VCaP (cell line): ENCODE measurements at regions not wholly inside any gene's neighbourhood (a gene's known extent, or its start where the extent isn't known, plus 50 kb on each side); places are given as distances from the start of the nearest gene placed in this dataset.

Experiments used
- H3K27ac ChIP-seq: fragments of 450-650 bp; 2 replicates; pipeline ENCODE4 v1.5.1; 2017
- TF ChIP-seq, protein P1 (sequence below): fragments of 450-650 bp; conservative IDR thresholded peaks from 2 replicates; pipeline ENCODE4 v1.5.1; 2017; ENCODE audit warnings: mild to moderate bottlenecking, moderate library complexity

DNA sequence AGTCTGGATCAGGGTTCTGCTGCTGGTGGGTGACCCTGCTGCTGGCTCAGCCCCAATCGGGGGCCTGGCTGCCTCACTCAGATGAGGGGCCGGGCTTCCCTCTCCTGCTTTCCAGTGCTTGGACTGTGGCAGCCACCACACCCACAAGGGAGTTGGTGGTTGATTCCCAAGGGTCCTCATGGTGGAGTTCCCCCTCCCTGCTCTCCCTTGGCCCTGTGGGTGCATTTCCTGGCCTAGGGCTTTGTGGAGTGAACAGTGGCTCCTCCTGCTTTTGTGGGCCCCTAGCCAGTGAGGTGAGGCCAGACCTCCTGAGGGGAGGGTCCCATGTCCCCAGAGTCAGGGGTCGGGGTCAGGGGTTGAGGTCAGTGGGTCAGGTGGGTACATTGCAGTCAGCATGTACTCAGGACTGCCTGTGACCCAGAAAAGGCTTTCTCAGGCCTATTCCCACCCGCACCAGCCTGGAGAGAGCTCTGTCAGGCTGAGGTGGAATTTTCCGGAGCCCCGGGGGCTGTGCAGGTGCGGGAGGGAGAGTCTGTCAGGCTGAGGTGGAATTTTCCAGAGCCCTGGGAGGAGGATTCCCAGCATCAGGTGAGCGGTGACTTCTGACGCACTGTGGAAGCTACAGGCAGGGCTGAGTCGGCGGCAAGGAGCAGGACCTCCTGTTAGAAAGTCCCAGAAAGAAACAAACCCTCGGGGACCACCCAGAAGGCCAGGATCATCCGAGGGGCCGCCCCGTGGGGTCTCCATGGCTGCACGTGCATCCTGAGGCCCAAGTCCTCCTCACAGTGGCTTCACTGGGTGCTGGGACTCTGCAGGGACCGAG lies 94.4 kb upstream of the INSIG1 start:
- H3K27ac ChIP-seq = no peak overlapping the region

DNA sequence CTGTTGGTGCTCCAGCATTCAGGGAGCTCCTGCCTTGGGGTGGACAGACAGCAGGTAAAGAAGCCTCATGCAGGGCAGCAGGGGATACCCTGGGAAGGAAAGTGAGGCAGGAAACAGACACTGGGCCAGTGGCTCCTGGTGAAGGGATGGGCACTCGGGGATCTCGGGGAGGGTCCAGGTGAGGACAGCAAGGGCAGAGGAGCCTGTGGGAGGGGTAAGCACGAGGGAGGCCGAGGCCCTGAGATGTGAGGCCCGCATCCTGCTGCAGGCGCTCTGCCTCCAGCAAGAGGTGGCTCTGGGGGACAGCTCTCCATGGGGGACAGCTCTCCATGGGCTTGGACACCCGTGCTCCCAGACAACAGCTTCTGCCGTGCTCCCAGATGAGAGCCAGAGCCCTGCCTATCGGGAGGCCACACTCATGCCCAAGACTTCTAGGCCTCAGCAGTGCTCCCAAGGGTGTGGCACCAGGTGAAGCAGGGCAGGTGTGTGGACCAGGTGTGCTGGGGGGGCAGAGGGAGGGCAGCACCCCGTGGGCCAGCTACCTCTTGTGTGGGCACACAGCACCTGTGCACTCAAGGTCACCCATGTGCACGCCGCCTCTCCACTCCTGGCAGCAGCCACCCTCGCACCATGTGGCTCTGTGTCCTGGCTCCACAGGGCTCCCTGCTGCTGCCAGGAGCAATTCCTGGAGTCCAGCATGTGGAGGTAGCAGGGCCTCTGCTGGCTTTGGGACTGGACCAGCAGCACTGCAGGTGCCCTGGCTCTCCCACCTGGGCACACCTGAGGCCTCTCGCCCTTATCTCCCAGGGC lies 93.6 kb upstream of the INSIG1 start:
- TF ChIP-seq, protein P1, sequence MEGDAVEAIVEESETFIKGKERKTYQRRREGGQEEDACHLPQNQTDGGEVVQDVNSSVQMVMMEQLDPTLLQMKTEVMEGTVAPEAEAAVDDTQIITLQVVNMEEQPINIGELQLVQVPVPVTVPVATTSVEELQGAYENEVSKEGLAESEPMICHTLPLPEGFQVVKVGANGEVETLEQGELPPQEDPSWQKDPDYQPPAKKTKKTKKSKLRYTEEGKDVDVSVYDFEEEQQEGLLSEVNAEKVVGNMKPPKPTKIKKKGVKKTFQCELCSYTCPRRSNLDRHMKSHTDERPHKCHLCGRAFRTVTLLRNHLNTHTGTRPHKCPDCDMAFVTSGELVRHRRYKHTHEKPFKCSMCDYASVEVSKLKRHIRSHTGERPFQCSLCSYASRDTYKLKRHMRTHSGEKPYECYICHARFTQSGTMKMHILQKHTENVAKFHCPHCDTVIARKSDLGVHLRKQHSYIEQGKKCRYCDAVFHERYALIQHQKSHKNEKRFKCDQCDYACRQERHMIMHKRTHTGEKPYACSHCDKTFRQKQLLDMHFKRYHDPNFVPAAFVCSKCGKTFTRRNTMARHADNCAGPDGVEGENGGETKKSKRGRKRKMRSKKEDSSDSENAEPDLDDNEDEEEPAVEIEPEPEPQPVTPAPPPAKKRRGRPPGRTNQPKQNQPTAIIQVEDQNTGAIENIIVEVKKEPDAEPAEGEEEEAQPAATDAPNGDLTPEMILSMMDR = no peak
- H3K27ac ChIP-seq = no peak overlapping the region

More for the DNA sequence above, 94.4 kb upstream of the INSIG1 start:
- TF ChIP-seq, protein P1 = no peak

DNA sequence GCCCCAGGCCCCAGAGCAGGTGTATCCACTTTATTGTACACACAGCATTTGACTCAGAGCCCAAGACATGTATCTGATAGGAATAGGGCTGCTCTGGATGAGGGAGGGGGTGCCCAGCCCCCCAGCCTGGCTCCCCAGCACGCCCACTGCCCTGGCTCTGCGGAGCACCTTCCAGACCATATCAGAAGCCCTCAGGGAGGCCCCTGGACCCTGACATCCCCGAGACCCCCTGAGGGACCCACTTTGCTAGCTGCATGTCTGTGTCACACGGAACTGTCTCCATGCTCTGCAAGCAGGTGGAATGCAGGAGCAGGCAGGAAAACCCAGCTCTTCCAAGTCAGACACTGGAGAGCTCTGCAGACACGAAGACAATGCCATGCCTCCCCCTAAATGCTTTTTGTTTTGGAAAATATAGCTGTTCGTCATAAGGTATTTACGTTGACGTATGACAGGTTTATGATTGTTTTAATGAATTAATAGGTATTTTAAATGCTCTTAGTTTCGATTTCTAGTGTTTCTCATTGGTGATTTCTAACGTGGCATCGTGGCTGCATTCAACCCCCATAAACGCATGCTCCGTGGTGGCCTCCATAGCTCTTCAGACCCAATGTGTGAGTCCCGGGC lies 92.8 kb upstream of the INSIG1 start:
- no peak overlapping the region for H3K27ac ChIP-seq

DNA sequence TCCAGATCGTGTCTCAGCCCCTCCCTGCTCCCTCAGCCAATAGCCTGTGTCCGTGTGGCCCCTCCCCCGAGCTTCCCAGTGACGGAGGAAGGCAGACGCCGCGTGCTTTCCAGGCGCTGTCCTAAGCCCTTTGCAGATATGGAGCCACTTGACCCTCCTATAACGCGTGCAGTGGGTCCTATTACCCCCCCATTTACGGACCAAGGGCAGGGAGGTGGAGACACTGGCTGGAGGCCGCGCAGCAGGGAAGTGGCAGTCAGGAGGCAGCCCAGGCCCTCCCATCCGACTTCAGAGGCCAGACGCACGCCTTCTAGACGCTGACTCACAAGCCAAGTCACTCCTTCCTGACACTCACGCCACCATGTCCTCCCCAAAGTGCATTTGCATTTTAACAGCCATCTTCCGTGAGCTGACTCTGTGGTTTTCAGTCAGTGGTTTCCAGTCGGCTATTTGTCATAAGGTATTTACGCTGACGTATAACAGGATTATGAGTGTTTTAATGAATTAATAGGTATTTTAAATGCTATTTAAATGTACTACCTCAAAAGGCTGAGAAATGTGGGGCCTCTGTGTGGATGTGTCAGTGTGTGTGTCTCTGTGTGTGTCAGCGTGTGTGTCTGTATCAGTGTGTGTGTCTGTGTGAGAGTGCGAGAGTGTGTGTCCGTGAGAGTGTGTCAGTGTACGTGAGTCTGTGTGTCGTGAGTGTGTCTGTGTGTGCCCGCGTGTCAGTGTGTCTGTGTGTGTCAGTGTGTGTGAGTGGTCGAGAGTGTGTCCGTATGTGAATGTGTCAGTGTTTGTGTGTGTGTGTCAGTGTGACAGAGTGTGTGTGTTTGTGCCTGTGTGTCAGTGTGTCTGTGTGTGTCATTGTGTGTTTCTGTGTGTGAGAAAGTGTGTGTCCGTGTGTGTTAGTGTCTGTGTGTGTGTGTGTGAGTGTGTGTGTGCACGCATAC lies 92.0 kb upstream of the INSIG1 start:
- TF ChIP-seq, protein P1 = no peak
- H3K27ac ChIP-seq = no peak overlapping the region

More for the DNA sequence above, 92.8 kb upstream of the INSIG1 start:
- TF ChIP-seq, protein P1 = no peak

DNA sequence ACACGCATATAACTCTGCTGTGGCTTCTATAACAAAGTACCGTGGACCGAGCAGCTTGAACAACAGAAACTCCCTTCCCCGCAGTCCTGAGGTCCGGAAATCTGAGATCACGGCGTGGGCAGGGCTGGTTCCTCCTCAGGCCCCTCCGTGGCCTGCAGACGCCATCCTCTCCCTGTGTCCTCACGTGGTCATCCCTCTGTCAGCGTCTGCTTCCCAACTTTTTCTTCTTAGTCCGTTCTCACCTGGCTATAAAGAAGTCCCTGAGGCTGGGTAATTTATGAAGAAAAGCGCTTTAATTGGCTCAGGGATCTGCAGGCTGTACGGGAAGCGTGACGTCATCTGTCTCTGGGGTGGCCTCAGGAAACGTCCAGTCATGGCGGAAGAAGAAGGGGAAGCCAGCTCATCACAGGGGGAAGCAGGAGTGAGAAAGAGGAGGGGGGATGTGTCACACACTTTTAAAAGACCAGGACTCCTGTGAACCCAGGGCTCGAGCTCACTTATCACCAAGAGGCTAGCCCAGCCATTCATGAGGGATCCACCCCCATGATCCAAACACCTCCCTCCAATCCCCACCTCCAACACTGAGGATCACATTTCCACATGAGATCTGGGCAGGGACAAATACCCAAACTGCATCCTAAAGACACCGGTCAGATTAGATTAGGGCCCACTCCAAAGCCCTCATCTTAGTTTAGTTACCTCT lies 91.2 kb upstream of the INSIG1 start:
- H3K27ac ChIP-seq = no peak overlapping the region
- TF ChIP-seq, protein P1 = no peak

DNA sequence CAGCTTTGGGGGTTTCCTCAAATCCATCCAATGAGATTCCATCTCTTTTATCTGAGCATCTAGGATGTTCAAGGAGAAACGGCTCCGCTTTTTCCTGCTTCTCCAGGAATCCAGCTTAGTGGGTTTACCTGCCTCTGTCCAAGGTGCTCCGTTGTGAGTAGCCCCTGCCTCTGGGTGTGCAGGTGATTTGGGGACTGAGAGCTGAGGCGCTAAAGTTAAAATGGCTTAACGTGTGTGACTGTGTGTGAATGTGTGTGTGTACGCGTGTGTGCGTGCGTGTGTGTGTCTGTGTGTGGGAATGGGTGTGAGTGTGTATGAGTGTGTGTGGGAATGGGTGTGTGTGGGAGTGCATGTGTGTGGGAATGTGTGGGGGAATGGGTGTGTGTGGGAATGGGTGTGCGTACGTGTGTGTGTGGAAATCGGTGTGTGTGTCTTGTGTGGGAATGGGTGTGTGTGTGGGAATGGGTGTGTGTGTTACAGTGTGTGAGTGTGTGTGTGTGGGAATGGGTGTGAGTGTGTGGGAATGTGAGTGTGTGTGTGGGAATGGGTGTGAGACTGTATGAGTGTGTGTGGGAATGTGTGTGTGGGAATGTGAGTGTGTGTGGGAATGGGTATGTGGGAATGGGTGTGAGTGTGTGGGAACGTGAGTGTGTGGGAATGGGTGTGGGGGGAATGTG lies 90.2 kb upstream of the INSIG1 start:
- H3K27ac ChIP-seq = no peak overlapping the region
- TF ChIP-seq, protein P1 = no peak
